H1 (cell line): ENCODE measurements at regions not wholly inside any gene's neighbourhood (a gene's known extent, or its start where the extent isn't known, plus 50 kb on each side); places are given as distances from the start of the nearest gene placed in this dataset.

Source experiments
- CTCF ChIA-PET: fragments of 300-600 bp; sonication (Branson Sonifier 250); formaldehyde crosslinking; loops from one replicate; lab custom pipeline; 2021; ENCODE audit not compliant: partially characterized antibody; lab: Charles Lee
- POLR2A ChIA-PET: fragments of 300-600 bp; sonication (Branson Sonifier 250); formaldehyde crosslinking; loops from one replicate; lab custom pipeline; 2021; ENCODE audit warnings: inconsistent platforms; ENCODE audit not compliant: partially characterized antibody; lab: Charles Lee
- DNase-seq, 2 experiments: peaks; one replicate each; pipeline versions ENCODE4 v3.0.0 to v3.0.0-alpha.2; 2010 to 2022; ENCODE audit warnings: low spot score in 2 of 2, low read depth in 1 of 2, mixed read lengths in 1 of 2
- FAIRE-seq: peaks from 2 replicates; lab custom pipeline; 2011; peaks lifted over from hg19 to GRCh38; lab: Jason Lieb, UNC
- H2AFZ ChIP-seq: 2 replicates; pipeline ENCODE4 v1.8.1; 2012; ENCODE audit warnings: low read length, inconsistent platforms
- H2AK5ac ChIP-seq: 2 replicates; pipeline ENCODE4 v1.6.1; 2013; ENCODE audit warnings: low read depth, low read length
- H2BK120ac ChIP-seq: replicated peaks from 2 replicates; pipeline ENCODE3; 2013; ENCODE audit warnings: low read depth, low read length, inconsistent platforms
- H2BK12ac ChIP-seq: 2 replicates; pipeline ENCODE4 v1.6.1; 2013; ENCODE audit warnings: low read depth, low read length
- H2BK15ac ChIP-seq: 2 replicates; pipeline ENCODE4 v1.6.1; 2013; ENCODE audit warnings: low read length
- H2BK20ac ChIP-seq: 2 replicates; pipeline ENCODE4 v1.6.1; 2013; ENCODE audit warnings: low read length
- H2BK5ac ChIP-seq: 2 replicates; pipeline ENCODE4 v1.6.1; 2013; ENCODE audit warnings: low read depth, low read length
- H3K14ac ChIP-seq: 2 replicates; pipeline ENCODE4 v1.6.1; 2013; ENCODE audit warnings: inconsistent platforms; ENCODE audit not compliant: insufficient read length
- H3K18ac ChIP-seq: 2 replicates; pipeline ENCODE4 v1.6.1; 2013; ENCODE audit warnings: low read length; ENCODE audit errors: extremely low read depth
- H3K23ac ChIP-seq: 2 replicates; pipeline ENCODE4 v1.6.1; 2013; ENCODE audit warnings: inconsistent platforms; ENCODE audit not compliant: insufficient read length
- H3K23me2 ChIP-seq: 2 replicates; pipeline ENCODE4 v1.6.1; 2013; ENCODE audit warnings: low read depth, low read length
- H3K27ac ChIP-seq: 2 replicates; pipeline ENCODE4 v1.6.1; 2011; ENCODE audit warnings: low read depth, low read length, inconsistent platforms
- H3K27me3 ChIP-seq, 4 experiments: replicated peaks in 1 of 4; 1 replicate in 1 of 4; 2 replicates in 3 of 4; pipeline versions ENCODE4 v1.6.1 to v1.8.1; 2011 to 2013; ENCODE audit warnings: low read length in 3 of 4, mild to moderate bottlenecking in 3 of 4, inconsistent platforms in 2 of 4, mixed read lengths in 2 of 4, moderate library complexity in 1 of 4; ENCODE audit not compliant: control insufficient read depth in 3 of 4, insufficient read depth in 3 of 4; ENCODE audit errors: extremely low read depth in 1 of 4
- H3K36me3 ChIP-seq, 4 experiments: 2 replicates each; pipeline versions ENCODE4 v1.6.1 to v1.8.1; 2011 to 2013; ENCODE audit warnings: mild to moderate bottlenecking in 4 of 4, low read length in 3 of 4, moderate library complexity in 2 of 4, control low read depth in 1 of 4, inconsistent platforms in 1 of 4; ENCODE audit not compliant: insufficient read depth in 4 of 4, control insufficient read depth in 2 of 4
- H3K4ac ChIP-seq: replicated peaks from 2 replicates; pipeline ENCODE3; 2013; ENCODE audit warnings: low read length, low read depth, mixed read lengths, inconsistent platforms; ENCODE audit not compliant: insufficient read length
- H3K4me1 ChIP-seq, 4 experiments: replicated peaks in 1 of 4; 1 replicate in 1 of 4; 2 replicates in 3 of 4; pipeline versions ENCODE4 v1.6.1 to v1.8.1; 2011 to 2013; ENCODE audit warnings: low read length in 3 of 4, inconsistent platforms in 2 of 4, mixed read lengths in 1 of 4; ENCODE audit not compliant: insufficient read depth in 4 of 4, control insufficient read depth in 3 of 4
- H3K4me2 ChIP-seq, 2 experiments: 2 replicates each; pipeline versions ENCODE4 v1.6.1 to v1.8.1; 2011 to 2013; ENCODE audit warnings: low read depth in 2 of 2, low read length in 2 of 2, control low read depth in 1 of 2, inconsistent platforms in 1 of 2, mild to moderate bottlenecking in 1 of 2; ENCODE audit not compliant: insufficient read depth in 1 of 2
- H3K4me3 ChIP-seq, 4 experiments: fragments of 200-600, 300-600 bp in 1 of 4; sonication (generic), shearing (Covaris generic), sonication (Bioruptor Twin) in 1 of 4; 2 replicates each; pipeline versions ENCODE4 v1.5.1 to v1.8.1; 2011 to 2016; ENCODE audit warnings: low read length in 4 of 4, low read depth in 3 of 4, control low read depth in 2 of 4, inconsistent platforms in 2 of 4, mild to moderate bottlenecking in 2 of 4, mixed read lengths in 1 of 4, moderate library complexity in 1 of 4; ENCODE audit not compliant: insufficient read depth in 2 of 4; ENCODE audit errors: extremely low read depth in 1 of 4
- H3K56ac ChIP-seq: replicated peaks from 2 replicates; pipeline ENCODE3; 2013; ENCODE audit warnings: low read depth, mild to moderate bottlenecking, mixed read lengths, low read length, inconsistent platforms; ENCODE audit not compliant: insufficient read length
- H3K79me1 ChIP-seq: 2 replicates; pipeline ENCODE4 v1.6.1; 2013; ENCODE audit warnings: low read depth, low read length, control low read depth
- H3K79me2 ChIP-seq, 2 experiments: 2 replicates each; pipeline versions ENCODE4 v1.6.1 to v1.8.1; 2012 to 2013; ENCODE audit warnings: low read length in 2 of 2, mild to moderate bottlenecking in 2 of 2, inconsistent platforms in 1 of 2; ENCODE audit not compliant: insufficient read depth in 2 of 2, control insufficient read depth in 1 of 2
- H3K9ac ChIP-seq, 4 experiments: replicated peaks in 1 of 4; 1 replicate in 1 of 4; 2 replicates in 3 of 4; pipeline versions ENCODE4 v1.6.1 to v1.8.1; 2011 to 2013; ENCODE audit warnings: low read depth in 3 of 4, low read length in 3 of 4, control low read depth in 2 of 4, mild to moderate bottlenecking in 2 of 4, moderate library complexity in 2 of 4, inconsistent platforms in 1 of 4; ENCODE audit errors: extremely low read depth in 1 of 4
- H3K9me3 ChIP-seq, 2 experiments: 2 replicates each; pipeline versions ENCODE4 v1.6.1 to v1.8.1; 2012 to 2013; ENCODE audit warnings: mild to moderate bottlenecking in 2 of 2, moderate library complexity in 2 of 2, control low read depth in 1 of 2, inconsistent platforms in 1 of 2, low read depth in 1 of 2, low read length in 1 of 2, mixed read lengths in 1 of 2; ENCODE audit not compliant: insufficient read depth in 2 of 2
- H4K20me1 ChIP-seq, 2 experiments: replicated peaks in 1 of 2; 2 replicates each; pipeline versions ENCODE3 to v1.8.1; 2011 to 2013; ENCODE audit warnings: inconsistent platforms in 2 of 2, low read length in 2 of 2, mild to moderate bottlenecking in 1 of 2; ENCODE audit not compliant: insufficient read depth in 2 of 2, control insufficient read depth in 1 of 2
- H4K5ac ChIP-seq: 2 replicates; pipeline ENCODE4 v1.6.1; 2013; ENCODE audit warnings: low read length, low read depth, mixed read lengths, inconsistent platforms; ENCODE audit not compliant: insufficient read length
- H4K8ac ChIP-seq: 2 replicates; pipeline ENCODE4 v1.8.0; 2013; ENCODE audit warnings: mild to moderate bottlenecking, moderate library complexity, low read length, inconsistent platforms; ENCODE audit not compliant: insufficient read depth; ENCODE audit errors: extremely low read depth
- H4K91ac ChIP-seq: replicated peaks from 2 replicates; pipeline ENCODE3; 2013; ENCODE audit warnings: low read length, mixed read lengths, inconsistent platforms; ENCODE audit not compliant: insufficient read length
- CHD7 ChIP-seq: fragments of 300-600 bp; sonication (generic); IDR thresholded peaks from 2 replicates; pipeline ENCODE4 v1.7.1; 2012; ENCODE audit warnings: low read length, moderate library complexity, mild to moderate bottlenecking, inconsistent platforms; ENCODE audit not compliant: insufficient replicate concordance
- WGBS, 2 experiments: shearing (Covaris generic) in 1 of 2; methylation state at CpG; one replicate each; pipeline versions ENCODE4 v1.1.6 to v1.1.7; 2013 to 2015; ENCODE audit warnings: low lambda C conversion rate in 2 of 2, mixed read lengths in 2 of 2, inconsistent platforms in 1 of 2, low coverage in 1 of 2, missing lambda C conversion rate in 1 of 2; ENCODE audit not compliant: insufficient replicate concordance in 2 of 2, insufficient coverage in 1 of 2, insufficient read length in 1 of 2; ENCODE audit errors: extremely low coverage in 1 of 2, missing lambda C conversion rate in 1 of 2; 5-methylcytosine and 5-hydroxymethylcytosine counted together

DNA sequence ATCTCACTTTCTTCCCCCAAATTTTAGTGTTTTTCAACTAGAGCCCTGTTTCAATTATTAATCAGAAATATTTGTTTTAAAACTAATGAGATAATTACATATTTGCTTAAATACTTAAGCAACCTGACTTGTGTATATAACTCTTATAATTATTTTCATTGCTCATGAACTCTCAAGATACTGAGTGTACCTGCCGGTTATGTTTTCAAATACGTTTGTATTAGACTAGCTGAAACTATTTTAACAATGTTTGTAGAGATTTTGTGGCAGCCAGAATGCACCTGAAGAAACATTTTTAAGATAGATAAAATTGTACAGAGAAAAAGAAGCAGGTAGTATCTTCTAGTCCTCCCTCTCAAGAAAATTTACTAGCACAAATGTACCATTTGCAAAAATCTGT lies 140.6 kb upstream of the CXADR start:
- Histone ChIP-seq H3K18ac (no peak overlapping the region), H3K79me1 (no peaks in the 10 kb centered on the region), H4K8ac (no peak overlapping the region), H3K14ac (no peak overlapping the region), H3K4me2 (no peak overlapping the region), H2BK120ac (no peak overlapping the region), H4K91ac (no peak overlapping the region), H3K27me3 (no peaks in the 10 kb centered on the region), H3K79me2 (no peaks in the 10 kb centered on the region), H2AFZ (no peak overlapping the region), H3K56ac (no peak overlapping the region), H3K27ac (no peak overlapping the region), H3K36me3 (no peaks in the 10 kb centered on the region), H2BK5ac (no peak overlapping the region), H3K4me1 (peaks cover 0 to 4% (median 1%) of the 10 kb centered on the region in 4 experiments; a peak in 2 of 7 replicates), H2BK20ac (no peak overlapping the region), H3K9ac (no peak overlapping the region), H4K20me1 (no peaks in the 10 kb centered on the region), H3K4me3 (no peak overlapping the region), H3K9me3 (no peaks in the 10 kb centered on the region), H3K23me2 (no peaks in the 10 kb centered on the region), H2AK5ac (no peak overlapping the region), H2BK12ac (no peak overlapping the region), H2BK15ac (no peak overlapping the region), H3K23ac (no peak overlapping the region), H4K5ac (no peak overlapping the region), H3K4ac (no peak overlapping the region)
- DNase-seq: no peak
- FAIRE-seq: no peak
- 96% methylated on average over 2 of the region's 2 CpGs; no CpG with 5 or more reads in 1 of the 2 experiments for WGBS, 2 experiments
- POLR2A ChIA-PET: no interaction called here
- CTCF ChIA-PET: interaction anchor here (0.7 kb wide), 1 partner anchor 19 kb away, joined by 5 read pairs; no protein-coding TSS in a partner anchor
- TF ChIP-seq CHD7: no peak
